Right lobe of liver (tissue), 6 donors: ENCODE measurements at regions not wholly inside any gene's neighbourhood (a gene's known extent, or its start where the extent isn't known, plus 50 kb on each side); places are given as distances from the start of the nearest gene placed in this dataset.

Source experiments
- ATAC-seq, 4 donors: fragments of 200-7000 bp; cut with Tn5 transposase; one replicate each; pipeline ENCODE4 v1.9.1; 2020; ENCODE audit warnings: mild to moderate bottlenecking in 4 of 4, moderate library complexity in 4 of 4
- DNase-seq, 3 donors: peaks; one replicate each; pipeline ENCODE4 v3.0.0-alpha.2; 2020
- H3K27ac ChIP-seq, 3 donors: fragments of 200-600 bp; one replicate each; pipeline ENCODE4 v1.8.0; 2022
- H3K27me3 ChIP-seq, 2 donors: fragments of 200-600 bp; one replicate each; pipeline ENCODE4 v1.8.0; 2022
- H3K36me3 ChIP-seq, 4 donors: fragments of 200-600 bp; sonication (generic) in 1 of 4; one replicate each; pipeline versions ENCODE4 v1.5.1 to v1.8.0; 2017 to 2022; ENCODE audit warnings: control low read depth in 1 of 4
- H3K4me1 ChIP-seq, 4 donors: fragments of 200-600 bp; sonication (generic) in 1 of 4; one replicate each; pipeline versions ENCODE4 v1.5.1 to v1.8.0; 2017 to 2022; ENCODE audit warnings: control low read depth in 1 of 4
- H3K4me3 ChIP-seq, 3 donors: fragments of 200-600 bp; one replicate each; pipeline ENCODE4 v1.8.0; 2022
- H3K9me3 ChIP-seq, 4 donors: fragments of 200-600 bp; sonication (generic) in 1 of 4; one replicate each; pipeline versions ENCODE4 v1.5.1 to v1.8.0; 2017 to 2022; ENCODE audit warnings: control low read depth in 1 of 4
- CTCF ChIP-seq, 4 donors: fragments of 200-600 bp in 3 of 4; fragments of 450-650 bp in 1 of 4; IDR thresholded peaks; one replicate each; pipeline versions ENCODE4 v1.5.1 to v1.8.0; 2016 to 2022; ENCODE audit warnings: antibody characterized with exemption in 4 of 4, mild to moderate bottlenecking in 2 of 4
- POLR2A ChIP-seq: fragments of 450-650 bp; IDR thresholded peaks from one replicate; pipeline ENCODE4 v1.6.1; 2017; ENCODE audit warnings: antibody characterized with exemption, mild to moderate bottlenecking
- WGBS: methylation state at CpG from one replicate; pipeline ENCODE4 v1.1.6; 2018; ENCODE audit warnings: low coverage, low lambda C conversion rate; ENCODE audit not compliant: insufficient coverage; ENCODE audit errors: missing lambda C conversion rate; 5-methylcytosine and 5-hydroxymethylcytosine counted together
- intact Hi-C, 2 donors: fragments of 100-400 bp; cut with DNase I; formaldehyde crosslinking; loops; one replicate each; pipeline versions ENCODE4 v1.11.2 to v1.14.1; 2022
- donor health status: DM: no; HTN: yes; CAD: no.
- donor health status: DM: no; HTN: no; CAD: no.
- donor health status: DM: no; HTN: no; CAD: no.
- donor health status: DM: no; HTN: yes; CAD: no.
- donor health status: DM: no; HTN: yes; CAD: no.

GRCh38 chr10:123608047-123608446 is 58.1 kb upstream of the GPR26 start:
- WGBS, result 20% methylated on average over 3 of the region's 3 CpGs
- Histone ChIP-seq H3K27ac (no peak overlapping the region), H3K36me3 (no peaks in the 10 kb centered on the region), H3K27me3 (no peaks in the 10 kb centered on the region), H3K4me3 (no peak overlapping the region), H3K9me3 (no peaks in the 10 kb centered on the region), H3K4me1 (no peaks in the 10 kb centered on the region)
- intact Hi-C loops, result no loop called here
- ATAC-seq, result no peak
- DNase-seq, result no peak
- TF ChIP-seq POLR2A (no peak), CTCF (IDR thresholded peaks at IDR 0.05) (no peak)

GRCh38 chr10:123611243-123611642 is 54.9 kb upstream of the GPR26 start:
- no peak for ATAC-seq
- DNase-seq, result no peak
- Histone ChIP-seq H3K4me1 (no peaks in the 10 kb centered on the region), H3K9me3 (no peaks in the 10 kb centered on the region), H3K27ac (no peak overlapping the region), H3K4me3 (no peak overlapping the region), H3K36me3 (no peaks in the 10 kb centered on the region), H3K27me3 (no peaks in the 10 kb centered on the region)
- intact Hi-C loops, result no loop called here
- TF ChIP-seq POLR2A, result no peak
- no peak for TF ChIP-seq CTCF (IDR thresholded peaks at IDR 0.05)
- 34% methylated on average over 3 of the region's 3 CpGs for WGBS

GRCh38 chr10:123611876-123612275 is 54.3 kb upstream of the GPR26 start:
- intact Hi-C loops, result no loop called here
- 31% methylated on average over 2 of the region's 3 CpGs for WGBS
- Histone ChIP-seq H3K27me3 (no peaks in the 10 kb centered on the region), H3K9me3 (no peaks in the 10 kb centered on the region), H3K4me3 (no peak overlapping the region), H3K27ac (no peak overlapping the region), H3K4me1 (no peaks in the 10 kb centered on the region), H3K36me3 (no peaks in the 10 kb centered on the region)
- ATAC-seq (no peak), DNase-seq (no peak)
- TF ChIP-seq POLR2A (no peak), CTCF (IDR thresholded peaks at IDR 0.05) (no peak)

GRCh38 chr10:123613346-123613850 is 52.8 kb upstream of the GPR26 start:
- intact Hi-C loops, result no loop called here
- WGBS, result 63% methylated on average over 6 of the region's 7 CpGs
- DNase-seq (no peak), ATAC-seq (no peak)
- Histone ChIP-seq H3K27ac (no peak overlapping the region), H3K4me1 (no peaks in the 10 kb centered on the region), H3K9me3 (no peaks in the 10 kb centered on the region), H3K4me3 (no peak overlapping the region), H3K27me3 (no peaks in the 10 kb centered on the region), H3K36me3 (no peaks in the 10 kb centered on the region)
- no peak for TF ChIP-seq CTCF (IDR thresholded peaks at IDR 0.05)
- no peak for TF ChIP-seq POLR2A

GRCh38 chr10:123614888-123615287 is 51.3 kb upstream of the GPR26 start:
- H3K36me3 ChIP-seq, result no peaks in the 10 kb centered on the region
- 12% methylated on average over 7 of the region's 12 CpGs for WGBS
- peak; percentile 66 to 83 (median 72) for ATAC-seq
- intact Hi-C loops, result no loop called here
- no peaks in the 10 kb centered on the region for H3K4me1 ChIP-seq
- no peak for TF ChIP-seq POLR2A
- TF ChIP-seq CTCF (IDR thresholded peaks at IDR 0.05), result no peak
- H3K9me3 ChIP-seq, result no peaks in the 10 kb centered on the region
- no peaks in the 10 kb centered on the region for H3K27me3 ChIP-seq
- DNase-seq, result peak; percentile 58 to 67 (median 64)
- H3K27ac ChIP-seq, result no peak overlapping the region
- H3K4me3 ChIP-seq, result no peak overlapping the region
